GM23338 (cell line): ENCODE measurements at regions not wholly inside any gene's neighbourhood (a gene's known extent, or its start where the extent isn't known, plus 50 kb on each side); places are given as distances from the start of the nearest gene placed in this dataset.

ENCODE experiments used
- ATAC-seq: fragments of 200-7000 bp; cut with Tn5 transposase; 3 replicates; pipeline ENCODE4 v1.9.1; 2020
- DNase-seq: peaks from one replicate; pipeline ENCODE4 v3.0.0-alpha.2; 2015; ENCODE audit warnings: low spot score
- H2AFZ ChIP-seq: fragments of 200-600 bp; sonication (generic); 2 replicates; pipeline ENCODE4 v1.8.0; 2016; ENCODE audit warnings: antibody characterized with exemption, mild to moderate bottlenecking, moderate library complexity
- H3F3A ChIP-seq: fragments of 200-600 bp; sonication (generic); replicated peaks from 2 replicates; pipeline ENCODE4 v1.8.0; 2017; ENCODE audit warnings: antibody characterized with exemption, mixed run types, low read depth
- H3K27ac ChIP-seq: fragments of 200-600 bp; sonication (generic); 2 replicates; pipeline ENCODE4 v1.6.1; 2016; ENCODE audit warnings: low read depth
- H3K27me3 ChIP-seq: fragments of 200-600 bp; sonication (generic); 2 replicates; pipeline ENCODE4 v1.8.0; 2016; ENCODE audit warnings: mild to moderate bottlenecking, mixed run types, moderate library complexity; ENCODE audit not compliant: insufficient read depth
- H3K36me3 ChIP-seq: fragments of 200-600 bp; sonication (generic); 2 replicates; pipeline ENCODE4 v1.8.0; 2016; ENCODE audit warnings: mild to moderate bottlenecking; ENCODE audit not compliant: insufficient read depth
- H3K4me1 ChIP-seq: fragments of 200-600 bp; sonication (generic); 2 replicates; pipeline ENCODE4 v1.8.0; 2016; ENCODE audit warnings: mild to moderate bottlenecking, moderate library complexity; ENCODE audit not compliant: insufficient read depth
- H3K4me2 ChIP-seq: fragments of 200-600 bp; sonication (generic); 2 replicates; pipeline ENCODE4 v1.7.1; 2017; ENCODE audit warnings: mixed run types
- H3K4me3 ChIP-seq: fragments of 200-600 bp; sonication (generic); 2 replicates; pipeline ENCODE4 v1.6.1; 2016; ENCODE audit warnings: mixed run types
- H3K79me2 ChIP-seq: fragments of 200-600 bp; sonication (generic); replicated peaks from 2 replicates; pipeline ENCODE4 v1.8.0; 2017; ENCODE audit warnings: mild to moderate bottlenecking; ENCODE audit not compliant: insufficient read depth
- H3K9me2 ChIP-seq: fragments of 200-600 bp; sonication (generic); 2 replicates; pipeline ENCODE4 v1.8.0; 2017; ENCODE audit not compliant: insufficient read depth
- H4K20me1 ChIP-seq: fragments of 200-600 bp; sonication (generic); replicated peaks from 2 replicates; pipeline ENCODE4 v1.8.0; 2017; ENCODE audit warnings: mild to moderate bottlenecking; ENCODE audit not compliant: insufficient read depth
- H3K27ac Mint-ChIP-seq: 2 replicates; pipeline ENCODE4 v1.8.0; 2020; ENCODE audit warnings: inconsistent platforms, mild to moderate bottlenecking, moderate library complexity, mixed read lengths
- H3K27me3 Mint-ChIP-seq: 3 replicates; pipeline ENCODE4 v1.8.0; 2022; ENCODE audit warnings: low read depth, mild to moderate bottlenecking, moderate library complexity, mixed read lengths, inconsistent platforms; ENCODE audit not compliant: insufficient read depth, poor library complexity
- H3K36me3 Mint-ChIP-seq: 3 replicates; pipeline ENCODE4 v1.8.0; 2021; ENCODE audit warnings: low read depth, mild to moderate bottlenecking, inconsistent platforms, moderate library complexity, mixed read lengths
- H3K4me1 Mint-ChIP-seq: 3 replicates; pipeline ENCODE4 v1.8.0; 2020; ENCODE audit warnings: mild to moderate bottlenecking, inconsistent platforms, mixed read lengths
- H3K4me3 Mint-ChIP-seq: 3 replicates; pipeline ENCODE4 v1.8.0; 2021; ENCODE audit warnings: moderate library complexity, mild to moderate bottlenecking, inconsistent platforms, mixed read lengths
- H3K9me3 Mint-ChIP-seq: 3 replicates; pipeline ENCODE4 v1.8.0; 2020; ENCODE audit warnings: moderate library complexity, mild to moderate bottlenecking, inconsistent platforms, mixed read lengths
- CREB1 ChIP-seq: fragments of 250-450 bp; sonication (Bioruptor Pico); IDR thresholded peaks from 2 replicates; pipeline ENCODE4 v1.5.0; 2020; ENCODE audit warnings: low read depth, mild to moderate bottlenecking, moderate library complexity
- CTCF ChIP-seq, 2 experiments: fragments of 200-600 bp in 1 of 2; sonication (generic) in 1 of 2; conservative IDR thresholded peaks; 2 replicates each; pipeline versions ENCODE4 v1.5.1 to v1.6.1; 2016 to 2017; ENCODE audit warnings: antibody characterized with exemption in 2 of 2, low read depth in 2 of 2, mild to moderate bottlenecking in 2 of 2, moderate library complexity in 1 of 2
- EZH2 ChIP-seq: fragments of 200-600 bp; sonication (generic); IDR thresholded peaks from one replicate; pipeline ENCODE4 v1.8.0; 2017; ENCODE audit warnings: antibody characterized with exemption, mild to moderate bottlenecking, low read depth; ENCODE audit not compliant: unreplicated experiment
- JUNB ChIP-seq: IDR thresholded peaks from one replicate; pipeline ENCODE4 v1.6.1; 2016; ENCODE audit warnings: antibody characterized with exemption; ENCODE audit not compliant: unreplicated experiment
- NANOG ChIP-seq: IDR thresholded peaks from 2 replicates; pipeline ENCODE4 v1.6.1; 2016; ENCODE audit warnings: antibody characterized with exemption, borderline replicate concordance
- REST ChIP-seq: IDR thresholded peaks from one replicate; pipeline ENCODE4 v1.6.1; 2018; ENCODE audit warnings: antibody characterized with exemption; ENCODE audit not compliant: unreplicated experiment
- STAT1 ChIP-seq: IDR thresholded peaks from one replicate; pipeline ENCODE4 v1.6.1; 2016; ENCODE audit warnings: antibody characterized with exemption; ENCODE audit not compliant: unreplicated experiment
- ZNF331 ChIP-seq: fragments of 250-450 bp; sonication (Bioruptor Pico); IDR thresholded peaks from 2 replicates; pipeline ENCODE4 v1.5.0; 2020; ENCODE audit warnings: low read depth, mild to moderate bottlenecking, moderate library complexity
- ZNF462 ChIP-seq: fragments of 250-450 bp; sonication (Bioruptor Pico); IDR thresholded peaks from 2 replicates; pipeline ENCODE4 v1.5.0; 2020; ENCODE audit warnings: mild to moderate bottlenecking, moderate library complexity

- TF ChIP-seq ZNF462, result no peak
- no peak for TF ChIP-seq CTCF (conservative IDR thresholded peaks at IDR 0.05; ENCODE audit: low read depth in 2 of 2)
- TF ChIP-seq CREB1 (CRISPR knock-in tag), result no peak
- no peak for TF ChIP-seq ZNF331 (CRISPR knock-in tag)
- no peak for TF ChIP-seq JUNB
These were observed 270.6 kb upstream of the REG3G start (continued) for GRCh38 chr2:78754930-78755329.

- H3F3A ChIP-seq, result no peaks in the 10 kb centered on the region
- H3K27ac ChIP-seq, result no peak overlapping the region
- H3K4me3 Mint-ChIP-seq, result no peak overlapping the region
- H3K4me1 Mint-ChIP-seq, result peaks cover 22% of the 10 kb centered on the region
- no peaks in the 10 kb centered on the region for H3K79me2 ChIP-seq
- H3K4me2 ChIP-seq, result no peak overlapping the region
- DNase-seq (peak; percentile 59), ATAC-seq (peak; percentile 62)
- H3K36me3 Mint-ChIP-seq, result peaks cover 21% of the 10 kb centered on the region
- H2AFZ ChIP-seq, result no peak overlapping the region
- H3K9me2 ChIP-seq, result no peaks in the 10 kb centered on the region; the same call in 1 of the 2 replicates
- no peaks in the 10 kb centered on the region for H4K20me1 ChIP-seq
- no peak overlapping the region for H3K27ac Mint-ChIP-seq
- no peaks in the 10 kb centered on the region for H3K36me3 ChIP-seq
- no peak overlapping the region for H3K4me3 ChIP-seq
- H3K4me1 ChIP-seq, result peaks cover 4% of the 10 kb centered on the region; the same call in 1 of the 2 replicates
- H3K9me3 Mint-ChIP-seq, result peaks cover 37% of the 10 kb centered on the region
- H3K27me3 Mint-ChIP-seq, result peaks cover 12% of the 10 kb centered on the region
- no peaks in the 10 kb centered on the region for H3K27me3 ChIP-seq
- TF ChIP-seq CREB1 (CRISPR knock-in tag) (no peak), REST (no peak), STAT1 (no peak), NANOG (no peak), EZH2 (no peak)
These were observed 268.3 kb upstream of the REG3G start for GRCh38 chr2:78757191-78757590.
